Heart right ventricle (tissue), 16 donors: ENCODE measurements at regions not wholly inside any gene's neighbourhood (a gene's known extent, or its start where the extent isn't known, plus 50 kb on each side); places are given as distances from the start of the nearest gene placed in this dataset.

Experiments used
- ATAC-seq, 8 donors: fragments of 200-7000 bp; cut with Tn5 transposase; one replicate each; pipeline ENCODE4 v1.9.1; 2020; ENCODE audit warnings: mild to moderate bottlenecking in 8 of 8, moderate library complexity in 8 of 8, moderate number of reproducible peaks in 1 of 8
- DNase-seq, 2 donors: peaks; one replicate each; pipeline ENCODE4 v3.0.0-alpha.2; 2020
- H3K27ac ChIP-seq, 10 donors: fragments of 200-600 bp; sonication (generic) in 2 of 10; one replicate each; pipeline versions ENCODE4 v1.5.0 to v1.8.0; 2020 to 2022; ENCODE audit warnings: mild to moderate bottlenecking in 3 of 10
- H3K27me3 ChIP-seq, 7 donors: fragments of 200-600 bp; one replicate each; pipeline ENCODE4 v1.8.0; 2021 to 2022; ENCODE audit warnings: mild to moderate bottlenecking in 2 of 7
- H3K36me3 ChIP-seq, 9 donors: fragments of 200-600 bp; sonication (generic) in 1 of 9; one replicate each; pipeline versions ENCODE4 v1.5.0 to v1.8.0; 2020 to 2022; ENCODE audit warnings: mild to moderate bottlenecking in 2 of 9
- H3K4me1 ChIP-seq, 9 donors: fragments of 200-600 bp; sonication (generic) in 1 of 9; one replicate each; pipeline versions ENCODE4 v1.5.0 to v1.8.0; 2020 to 2022; ENCODE audit warnings: mild to moderate bottlenecking in 4 of 9
- H3K4me3 ChIP-seq, 10 donors: fragments of 200-600 bp; sonication (generic) in 2 of 10; one replicate each; pipeline versions ENCODE4 v1.5.0 to v1.8.0; 2020 to 2022; ENCODE audit warnings: mild to moderate bottlenecking in 7 of 10, moderate library complexity in 2 of 10
- H3K9me3 ChIP-seq, 11 donors: fragments of 200-600 bp in 10 of 11; sonication (generic) in 2 of 11; one replicate each; pipeline versions ENCODE4 v1.5.0 to v1.8.0; 2013 to 2022; ENCODE audit warnings: mild to moderate bottlenecking in 2 of 11, control low read depth in 1 of 11, moderate library complexity in 1 of 11
- CTCF ChIP-seq, 9 donors: fragments of 200-600 bp; sonication (generic) in 2 of 9; IDR thresholded peaks; one replicate each; pipeline versions ENCODE4 v1.5.0 to v1.8.0; 2021 to 2022; ENCODE audit warnings: antibody characterized with exemption in 9 of 9, mild to moderate bottlenecking in 5 of 9, moderate library complexity in 1 of 9
- WGBS, 2 donors: extraction: QIAGEN DNeasy Blood & Tissue Kit; methylation state at CpG; one replicate each; pipeline ENCODE4 v1.1.7; 2013; ENCODE audit warnings: inconsistent platforms in 1 of 2; 5-methylcytosine and 5-hydroxymethylcytosine counted together
- intact Hi-C, 10 donors: fragments of 100-400 bp; cut with DNase I; formaldehyde crosslinking; loops; one replicate each; pipeline versions ENCODE4 v1.11.1 to v1.14.2; 2022
- donor health status: Arrhythmogenic right ventricular cardiomyopathy.
- donor health status: ischemic (EF 13 %, LVEDD 7.1; RV severe dilation, severe dysfunction).
- donor health status: healthy with polysubstance abuse.
- donor health status: DM: no; HTN: yes; CAD: no.
- donor health status: DM: no; HTN: no; CAD: no.
- donor health status: ischemic (EF 25% LVEDD 6.9; RV normal size, moderate dysfunction).
- donor health status: ischemic (EF 25% LVEDD 5.7; RV mildly dilated, moderate dysfunction).
- donor health status: healthy.
- donor health status: DM: yes; HTN: yes; CAD: no.
- donor health status: Ischemic cardiomyopathy.
- donor health status: ischemic (EF 35%, LVEDD 5.7; RV mildly dilated, moderate dysfunction).
- donor health status: nonischemic (EF 11% LVEDD 7.7; RV severe dilation, severe dysfunction).
- donor health status: DM: yes; HTN: yes; CAD: no.
- donor health status: PGD.
- donor health status: ischemic (EF 29% LVEDD 5.4; RV normal size, mild dysfunction).
- donor health status: nonischemic (EF 23%, LVEDD 6.1; RV moderate dilation, normal function).

- no peaks in the 10 kb centered on the region for H3K4me1 ChIP-seq
- no peak overlapping the region for H3K4me3 ChIP-seq
- peak in 3 of 9 donors; percentile 24 to 35 (median 35) for TF ChIP-seq CTCF (IDR thresholded peaks at IDR 0.05)
- H3K27ac ChIP-seq, result no peak overlapping the region
- ATAC-seq (no peak), DNase-seq (no peak)
- intact Hi-C loops, result no loop called here
- peaks cover 0 to 25% (median 17%) of the 10 kb centered on the region in 11 donors for H3K9me3 ChIP-seq
- H3K36me3 ChIP-seq, result no peaks in the 10 kb centered on the region
- H3K27me3 ChIP-seq, result peaks cover 0 to 8% (median 0%) of the 10 kb centered on the region in 7 donors
- 40 to 43% methylated on average over 12 of the region's 12 CpGs for WGBS, 2 donors
These were observed 137.9 kb downstream of the DNAJB6 start for GRCh38 chr7:157474685-157475084.

GRCh38 chr7:157475095-157475494 lies 138.3 kb downstream of the DNAJB6 start:
- Histone ChIP-seq H3K9me3 (peaks cover 0 to 25% (median 17%) of the 10 kb centered on the region in 11 donors), H3K27ac (no peak overlapping the region), H3K36me3 (no peaks in the 10 kb centered on the region), H3K27me3 (peaks cover 0 to 8% (median 0%) of the 10 kb centered on the region in 7 donors), H3K4me1 (no peaks in the 10 kb centered on the region), H3K4me3 (no peak overlapping the region)
- DNase-seq, result no peak
- no peak for TF ChIP-seq CTCF (IDR thresholded peaks at IDR 0.05)
- intact Hi-C loops, result no loop called here
- ATAC-seq, result no peak
- WGBS, 2 donors, result 69 to 70% methylated on average over 6 of the region's 6 CpGs

GRCh38 chr7:157475601-157476000 lies 138.8 kb downstream of the DNAJB6 start:
- peaks cover 0 to 25% (median 17%) of the 10 kb centered on the region in 11 donors for H3K9me3 ChIP-seq
- H3K4me3 ChIP-seq, result no peak overlapping the region
- intact Hi-C loops, result no loop called here
- ATAC-seq (no peak), DNase-seq (no peak)
- peaks cover 0 to 12% (median 1%) of the 10 kb centered on the region in 7 donors for H3K27me3 ChIP-seq
- H3K36me3 ChIP-seq, result no peaks in the 10 kb centered on the region
- WGBS, 2 donors, result 85 to 86% methylated on average over 10 of the region's 10 CpGs
- TF ChIP-seq CTCF (IDR thresholded peaks at IDR 0.05), result no peak
- H3K27ac ChIP-seq, result no peak overlapping the region
- H3K4me1 ChIP-seq, result no peaks in the 10 kb centered on the region

- no peak overlapping the region for H3K27ac ChIP-seq
- DNase-seq, result no peak
- TF ChIP-seq CTCF (IDR thresholded peaks at IDR 0.05), result no peak
- ATAC-seq, result no peak
- WGBS, 2 donors, result 56 to 64% methylated on average over 7 to 8 of the region's 8 CpGs
- H3K36me3 ChIP-seq, result no peaks in the 10 kb centered on the region
- H3K4me1 ChIP-seq, result no peaks in the 10 kb centered on the region
- H3K27me3 ChIP-seq, result peaks cover 0 to 18% (median 7%) of the 10 kb centered on the region in 7 donors
- no peak overlapping the region for H3K4me3 ChIP-seq
- intact Hi-C loops, result no loop called here
- H3K9me3 ChIP-seq, result peaks cover 0 to 25% (median 17%) of the 10 kb centered on the region in 11 donors
These were observed 139.4 kb downstream of the DNAJB6 start for GRCh38 chr7:157476201-157476600.
